AG09309 (cell line): ENCODE measurements at regions not wholly inside any gene's neighbourhood (a gene's known extent, or its start where the extent isn't known, plus 50 kb on each side); places are given as distances from the start of the nearest gene placed in this dataset.

Source experiments
- DNase-seq: peaks from one replicate; pipeline ENCODE4 v3.0.0-alpha.2; 2010; ENCODE audit warnings: low read depth
- H3K4me3 ChIP-seq: 2 replicates; pipeline ENCODE4 v1.5.1; 2011; ENCODE audit warnings: mild to moderate bottlenecking, low read depth, low read length, moderate library complexity; ENCODE audit not compliant: control insufficient read depth
- TF ChIP-seq, protein P1 (sequence below): IDR thresholded peaks from 2 replicates; pipeline ENCODE4 v1.5.1; 2011; ENCODE audit warnings: mild to moderate bottlenecking, low read depth, low read length, inconsistent platforms; ENCODE audit not compliant: insufficient read depth, control insufficient read depth; ENCODE audit errors: missing control alignments

DNA sequence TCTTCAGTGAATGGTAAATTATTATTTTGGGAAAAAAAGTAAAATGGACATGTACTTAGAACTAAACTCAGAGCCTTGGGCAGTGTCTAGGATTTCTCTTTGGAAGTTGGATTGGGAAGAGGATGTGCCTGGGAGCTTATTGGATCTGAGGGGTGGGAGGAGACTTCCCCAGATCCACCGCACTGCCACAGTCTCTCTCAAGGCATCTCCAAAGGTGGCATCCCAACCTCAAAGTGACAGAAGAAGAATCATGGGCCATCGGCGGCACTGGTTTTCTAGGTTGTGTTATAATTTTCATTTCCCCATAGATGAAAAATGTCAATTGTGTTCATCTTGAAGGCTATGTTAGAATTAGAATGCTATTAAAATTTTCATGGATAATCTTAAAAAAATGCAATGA is 66.8 kb upstream of the CD93 start:
- no peak overlapping the region for H3K4me3 ChIP-seq
- no peak for DNase-seq
- TF ChIP-seq, protein P1, sequence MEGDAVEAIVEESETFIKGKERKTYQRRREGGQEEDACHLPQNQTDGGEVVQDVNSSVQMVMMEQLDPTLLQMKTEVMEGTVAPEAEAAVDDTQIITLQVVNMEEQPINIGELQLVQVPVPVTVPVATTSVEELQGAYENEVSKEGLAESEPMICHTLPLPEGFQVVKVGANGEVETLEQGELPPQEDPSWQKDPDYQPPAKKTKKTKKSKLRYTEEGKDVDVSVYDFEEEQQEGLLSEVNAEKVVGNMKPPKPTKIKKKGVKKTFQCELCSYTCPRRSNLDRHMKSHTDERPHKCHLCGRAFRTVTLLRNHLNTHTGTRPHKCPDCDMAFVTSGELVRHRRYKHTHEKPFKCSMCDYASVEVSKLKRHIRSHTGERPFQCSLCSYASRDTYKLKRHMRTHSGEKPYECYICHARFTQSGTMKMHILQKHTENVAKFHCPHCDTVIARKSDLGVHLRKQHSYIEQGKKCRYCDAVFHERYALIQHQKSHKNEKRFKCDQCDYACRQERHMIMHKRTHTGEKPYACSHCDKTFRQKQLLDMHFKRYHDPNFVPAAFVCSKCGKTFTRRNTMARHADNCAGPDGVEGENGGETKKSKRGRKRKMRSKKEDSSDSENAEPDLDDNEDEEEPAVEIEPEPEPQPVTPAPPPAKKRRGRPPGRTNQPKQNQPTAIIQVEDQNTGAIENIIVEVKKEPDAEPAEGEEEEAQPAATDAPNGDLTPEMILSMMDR: no peak

DNA sequence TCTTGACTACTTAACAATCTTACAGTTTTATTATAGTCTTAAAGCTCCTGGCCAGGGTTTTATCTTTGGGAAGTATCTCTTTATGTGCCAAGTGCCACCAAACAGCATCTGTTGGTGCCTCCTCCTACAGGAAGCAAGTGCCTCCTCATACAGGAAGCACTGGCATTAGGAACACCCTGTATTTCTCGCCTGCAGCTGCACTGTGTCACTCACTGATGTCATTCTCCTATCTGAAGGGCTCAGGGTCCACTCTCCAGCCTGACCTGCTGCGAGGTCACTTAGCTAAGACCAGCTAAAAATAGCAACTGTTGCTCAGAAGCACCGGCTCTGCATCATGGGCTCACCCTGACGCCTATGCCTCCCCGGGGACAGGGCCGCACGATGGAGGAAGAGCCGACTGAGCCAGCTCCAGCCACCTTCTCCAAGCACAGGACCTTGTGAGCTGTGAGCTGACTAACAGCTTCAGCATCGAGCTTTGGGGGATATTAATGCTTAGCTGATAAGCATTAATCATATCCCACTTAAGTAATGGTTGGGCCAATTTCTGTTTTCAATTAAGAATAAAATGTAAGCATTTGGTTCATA is 66.3 kb upstream of the CD93 start:
- TF ChIP-seq, protein P1: no peak
- peak; percentile 57 for DNase-seq

DNA sequence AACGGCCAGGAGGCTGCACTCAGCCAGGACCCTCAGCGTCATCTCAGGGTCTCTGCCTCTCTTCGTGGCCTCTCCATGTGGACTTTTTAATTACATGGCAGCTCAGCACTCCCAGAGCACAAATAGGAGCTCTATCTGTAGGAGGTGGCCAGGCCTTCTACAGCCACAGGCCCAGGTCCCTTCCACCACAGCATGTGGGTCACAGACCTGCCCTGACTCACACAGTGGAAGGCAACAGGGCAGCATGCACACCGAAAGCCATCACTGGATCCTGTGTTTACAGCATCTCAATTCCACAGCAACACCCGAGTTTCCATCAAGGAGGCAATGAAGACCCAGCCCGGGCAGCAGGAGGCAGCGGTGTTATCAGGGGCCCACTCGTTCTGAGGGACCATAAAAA is 65.8 kb upstream of the CD93 start:
- no peak overlapping the region for H3K4me3 ChIP-seq
- TF ChIP-seq, protein P1: no peak

More for the DNA sequence above, 66.3 kb upstream of the CD93 start:
- H3K4me3 ChIP-seq: no peak overlapping the region

DNA sequence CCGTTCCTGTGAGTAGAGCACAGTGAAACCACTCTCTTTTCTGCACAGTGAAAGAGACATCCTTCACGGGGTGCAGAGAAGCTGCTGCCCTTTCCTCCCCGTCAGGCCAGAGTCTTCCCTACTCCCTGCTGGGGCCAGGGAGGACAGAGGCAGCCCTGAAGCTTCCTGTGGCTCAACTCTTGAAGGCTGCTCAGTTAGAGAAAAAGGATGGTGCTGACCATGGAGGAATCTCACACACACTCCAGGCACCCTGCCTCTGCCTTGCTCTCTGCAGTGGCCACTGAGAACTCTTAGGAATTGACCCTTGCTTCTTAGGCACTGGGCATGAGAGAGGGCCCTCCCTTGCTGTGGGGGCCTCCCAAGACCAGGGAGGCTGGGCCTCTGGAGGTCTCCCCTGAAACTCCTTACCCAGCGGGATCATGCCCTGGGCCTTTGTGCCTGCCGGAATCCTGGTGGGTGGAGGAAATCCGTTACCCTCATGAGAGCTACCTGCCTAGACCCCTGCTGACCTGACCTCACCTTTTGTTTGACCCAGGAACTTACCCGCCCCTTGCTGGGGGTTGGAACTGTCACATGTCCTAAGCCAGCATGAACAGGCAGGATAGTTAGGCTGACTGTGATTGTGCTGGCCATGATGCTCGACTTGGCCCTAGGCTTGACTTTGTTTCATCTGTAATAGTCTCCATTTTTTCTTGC is 65.0 kb upstream of the CD93 start:
- no peak overlapping the region for H3K4me3 ChIP-seq
- DNase-seq: no peak
- TF ChIP-seq, protein P1: no peak

More for the DNA sequence above, 65.8 kb upstream of the CD93 start:
- DNase-seq: no peak

DNA sequence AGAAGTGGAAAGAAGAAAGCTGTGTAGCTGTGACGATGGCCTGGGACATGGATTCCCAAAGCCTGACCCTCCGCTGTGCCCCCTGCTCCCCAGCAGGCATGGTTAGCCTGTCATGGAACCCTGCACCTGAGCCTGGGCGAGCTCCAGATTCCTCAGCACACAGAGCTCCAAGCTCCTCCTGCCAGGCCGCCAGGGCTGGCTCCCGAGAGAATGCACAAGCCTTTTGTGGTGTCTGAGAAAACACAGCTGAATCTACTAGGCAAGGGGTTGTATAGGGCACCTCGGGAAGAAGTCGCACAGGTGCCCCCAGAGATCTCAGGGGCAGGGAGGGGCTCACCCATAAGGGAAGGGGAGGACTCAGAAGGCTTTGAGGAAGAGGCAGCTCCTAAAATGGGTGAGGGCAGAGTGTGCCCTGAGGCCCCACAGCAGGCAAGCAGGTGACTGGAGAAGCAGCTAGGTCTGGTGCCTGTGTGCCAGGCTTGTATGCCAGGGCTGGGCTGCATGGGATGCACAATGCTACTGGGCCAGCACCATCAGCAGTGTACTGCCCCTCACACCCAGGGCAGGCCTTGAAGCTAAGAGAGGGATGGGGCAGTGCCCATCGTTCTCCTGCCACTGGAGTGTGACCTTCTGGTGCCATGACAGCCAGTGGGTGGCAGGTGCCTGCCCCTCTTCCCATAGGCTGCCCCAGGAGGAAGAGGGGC is 64.3 kb upstream of the CD93 start:
- TF ChIP-seq, protein P1: no peak
- no peak overlapping the region for H3K4me3 ChIP-seq
- DNase-seq: no peak

DNA sequence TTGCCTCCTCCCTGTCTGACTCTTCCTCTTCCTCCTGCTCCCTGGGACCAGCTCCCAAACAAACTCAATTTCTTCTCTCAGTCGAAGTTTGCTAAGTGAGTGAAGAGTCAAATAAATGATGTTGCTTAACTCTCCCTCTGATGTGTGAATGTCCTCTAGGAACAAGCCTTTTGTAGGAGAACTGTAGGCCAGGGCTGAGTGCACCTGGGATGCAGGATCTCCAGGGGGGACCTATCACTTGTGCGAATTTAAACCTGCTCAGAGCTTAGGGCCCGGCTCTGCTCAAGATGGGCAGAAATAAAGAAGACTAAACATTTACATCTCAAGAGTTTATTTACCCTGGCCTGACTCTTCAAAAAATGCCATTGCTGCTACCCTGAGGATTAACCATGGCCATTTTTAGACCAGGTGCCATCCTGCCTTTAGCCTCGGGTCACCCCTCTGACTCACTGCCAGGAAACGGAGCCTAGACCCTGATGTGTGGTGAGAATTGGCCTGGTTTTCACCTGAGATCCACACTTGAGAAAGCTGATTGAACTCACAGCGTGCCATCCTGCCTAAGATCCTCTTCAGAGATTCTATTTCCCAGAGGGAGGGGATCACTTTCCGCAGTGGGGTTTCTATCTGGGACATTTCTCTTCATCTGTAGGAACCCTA is 63.6 kb upstream of the CD93 start:
- H3K4me3 ChIP-seq: no peak overlapping the region
- DNase-seq: no peak
- TF ChIP-seq, protein P1: no peak
